ENCODE measurements at regions not wholly inside any gene's neighbourhood (a gene's known extent, or its start where the extent isn't known, plus 50 kb on each side); places are given as distances from the start of the nearest gene placed in this dataset.

- Histone ChIP-seq H3K9ac (ENCODE audit: low read depth, low read length) (no peak overlapping the region), H3K36me3 (ENCODE audit: control insufficient read depth, insufficient read depth, low read length) (no peaks in the 10 kb centered on the region), H3K4me1 (ENCODE audit: control insufficient read depth, insufficient read depth, low read length) (no peaks in the 10 kb centered on the region), H3K4me3 (ENCODE audit: low read depth, low read length) (no peak overlapping the region), H3K27me3 (ENCODE audit: control insufficient read depth, insufficient read depth, low read length) (no peaks in the 10 kb centered on the region), H3K9me3 (ENCODE audit: control insufficient read depth, insufficient read depth, low read length) (no peaks in the 10 kb centered on the region)
Measured at GRCh38 chr2:220014961-220015360, 387.5 kb downstream of the SLC4A3 start.

DNA sequence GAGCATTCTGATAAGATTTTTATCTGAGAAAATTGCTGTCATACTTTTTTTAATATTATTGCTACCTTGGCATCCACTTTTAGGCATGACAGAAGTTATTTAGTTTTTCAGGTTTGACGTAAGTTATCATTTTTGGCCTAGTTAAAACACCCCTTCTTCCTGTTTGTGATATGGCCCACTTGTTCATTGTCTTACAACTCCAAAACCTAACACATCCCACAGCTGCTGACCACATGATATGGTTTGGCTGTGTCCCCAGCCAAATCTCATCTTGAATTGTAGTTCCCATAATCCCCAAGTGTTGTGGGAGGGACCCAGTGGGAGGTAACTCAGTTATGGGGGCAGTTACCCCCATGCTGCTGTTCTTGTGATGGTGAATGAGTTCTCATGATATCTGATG lies 388.1 kb downstream of the SLC4A3 start:
- Histone ChIP-seq H3K4me3 (ENCODE audit: low read depth, low read length) (no peak overlapping the region), H3K9ac (ENCODE audit: low read depth, low read length) (no peak overlapping the region), H3K36me3 (ENCODE audit: control insufficient read depth, insufficient read depth, low read length) (no peaks in the 10 kb centered on the region), H3K4me1 (ENCODE audit: control insufficient read depth, insufficient read depth, low read length) (no peaks in the 10 kb centered on the region), H3K9me3 (ENCODE audit: control insufficient read depth, insufficient read depth, low read length) (no peaks in the 10 kb centered on the region), H3K27me3 (ENCODE audit: control insufficient read depth, insufficient read depth, low read length) (no peaks in the 10 kb centered on the region)

GRCh38 chr2:220025207-220025606 lies 397.8 kb downstream of the SLC4A3 start:
- H3K36me3 ChIP-seq (ENCODE audit: control insufficient read depth, insufficient read depth, low read length) = no peaks in the 10 kb centered on the region
- H3K9me3 ChIP-seq (ENCODE audit: control insufficient read depth, insufficient read depth, low read length) = no peaks in the 10 kb centered on the region
- no peak overlapping the region for H3K4me3 ChIP-seq (ENCODE audit: low read depth, low read length)
- no peaks in the 10 kb centered on the region for H3K27me3 ChIP-seq (ENCODE audit: control insufficient read depth, insufficient read depth, low read length)
- H3K4me1 ChIP-seq (ENCODE audit: control insufficient read depth, insufficient read depth, low read length) = no peaks in the 10 kb centered on the region
- H3K9ac ChIP-seq (ENCODE audit: low read depth, low read length) = no peak overlapping the region

DNA sequence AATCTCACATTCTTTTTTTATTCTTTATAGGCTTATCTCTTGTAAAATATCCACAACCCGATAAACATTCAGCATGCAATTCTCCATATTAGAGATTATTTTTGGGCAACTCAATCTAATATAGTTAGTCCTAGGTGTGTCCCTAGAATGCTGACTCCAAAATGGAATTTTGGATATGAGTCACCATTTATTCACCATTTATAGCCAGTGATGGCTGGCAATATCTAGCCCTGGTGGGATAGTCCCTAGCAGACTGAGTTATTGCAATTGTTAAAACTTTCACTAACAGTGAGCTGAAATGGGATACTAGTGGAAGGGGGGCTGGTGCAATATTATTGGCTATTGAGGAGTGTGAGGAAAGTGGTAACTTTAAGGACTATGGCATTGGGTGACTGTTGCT lies 401.6 kb downstream of the SLC4A3 start:
- H3K4me3 ChIP-seq (ENCODE audit: low read depth, low read length) = no peak overlapping the region
- H3K36me3 ChIP-seq (ENCODE audit: control insufficient read depth, insufficient read depth, low read length) = no peaks in the 10 kb centered on the region
- no peaks in the 10 kb centered on the region for H3K9me3 ChIP-seq (ENCODE audit: control insufficient read depth, insufficient read depth, low read length)
- H3K27me3 ChIP-seq (ENCODE audit: control insufficient read depth, insufficient read depth, low read length) = no peaks in the 10 kb centered on the region
- H3K9ac ChIP-seq (ENCODE audit: low read depth, low read length) = no peak overlapping the region
- H3K4me1 ChIP-seq (ENCODE audit: control insufficient read depth, insufficient read depth, low read length) = no peaks in the 10 kb centered on the region

DNA sequence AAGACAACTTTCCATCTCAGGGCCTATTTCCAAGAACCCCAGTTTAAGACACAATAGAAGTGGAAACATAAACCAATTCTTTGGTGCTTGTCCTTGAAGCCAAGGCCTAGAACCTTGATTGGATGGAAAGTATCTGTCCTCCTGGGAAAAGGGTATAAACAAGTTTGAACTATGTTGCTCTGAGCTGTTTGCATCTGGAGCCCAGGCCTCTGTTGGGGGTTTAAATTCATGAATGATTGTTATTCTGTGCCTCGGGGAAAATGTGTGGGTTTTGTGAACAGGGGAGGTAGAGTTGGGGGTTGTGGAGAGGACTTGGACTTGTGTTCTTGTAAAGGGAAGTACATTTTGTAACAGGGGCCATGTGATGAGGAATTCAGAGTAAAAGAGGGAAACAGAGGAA lies 406.1 kb downstream of the SLC4A3 start:
- no peak overlapping the region for H3K9ac ChIP-seq (ENCODE audit: low read depth, low read length)

DNA sequence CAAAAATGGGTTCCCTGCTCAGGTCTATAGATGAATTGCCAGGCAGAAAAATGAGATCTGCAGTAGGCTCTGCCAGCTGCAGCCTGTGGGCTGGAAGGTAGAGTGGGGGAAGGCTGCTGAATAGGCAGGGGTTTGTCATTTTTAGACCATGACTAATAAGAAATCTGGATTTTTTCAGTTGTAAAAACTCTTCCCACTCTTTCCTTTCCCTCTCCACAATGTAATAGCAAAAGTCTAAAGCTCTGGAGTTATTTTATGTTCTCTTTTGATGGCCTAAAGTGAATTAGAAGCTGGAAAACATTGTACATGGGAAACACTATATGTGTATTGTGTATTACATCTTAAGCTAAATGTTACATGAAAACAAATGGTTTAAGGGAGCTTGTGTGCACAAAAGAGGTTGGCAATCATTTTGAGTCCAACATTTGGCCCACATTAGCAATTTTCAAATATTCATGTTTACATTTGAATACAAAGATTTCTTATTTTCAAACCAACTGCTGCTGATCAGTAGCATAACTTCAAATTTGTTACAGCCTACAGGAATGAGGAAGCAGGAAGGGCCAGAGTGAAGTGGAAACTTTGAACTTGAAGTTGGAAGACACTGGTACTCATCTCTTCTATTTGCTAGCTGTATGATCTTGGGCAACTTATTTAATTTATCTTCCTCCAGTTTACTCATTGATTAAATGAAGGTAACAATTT lies 407.1 kb downstream of the SLC4A3 start:
- H3K36me3 ChIP-seq (ENCODE audit: control insufficient read depth, insufficient read depth, low read length) = no peaks in the 10 kb centered on the region
- no peaks in the 10 kb centered on the region for H3K27me3 ChIP-seq (ENCODE audit: control insufficient read depth, insufficient read depth, low read length)
- H3K9me3 ChIP-seq (ENCODE audit: control insufficient read depth, insufficient read depth, low read length) = no peaks in the 10 kb centered on the region
- no peak overlapping the region for H3K9ac ChIP-seq (ENCODE audit: low read depth, low read length)
- no peak overlapping the region for H3K4me3 ChIP-seq (ENCODE audit: low read depth, low read length)
- H3K4me1 ChIP-seq (ENCODE audit: control insufficient read depth, insufficient read depth, low read length) = no peaks in the 10 kb centered on the region

More for the DNA sequence above, 406.1 kb downstream of the SLC4A3 start:
- no peaks in the 10 kb centered on the region for H3K4me1 ChIP-seq (ENCODE audit: control insufficient read depth, insufficient read depth, low read length)
- no peaks in the 10 kb centered on the region for H3K36me3 ChIP-seq (ENCODE audit: control insufficient read depth, insufficient read depth, low read length)
- no peak overlapping the region for H3K4me3 ChIP-seq (ENCODE audit: low read depth, low read length)
- H3K9me3 ChIP-seq (ENCODE audit: control insufficient read depth, insufficient read depth, low read length) = no peaks in the 10 kb centered on the region
- no peaks in the 10 kb centered on the region for H3K27me3 ChIP-seq (ENCODE audit: control insufficient read depth, insufficient read depth, low read length)

- Histone ChIP-seq H3K27me3 (ENCODE audit: control insufficient read depth, insufficient read depth, low read length) (no peaks in the 10 kb centered on the region), H3K4me1 (ENCODE audit: control insufficient read depth, insufficient read depth, low read length) (no peaks in the 10 kb centered on the region), H3K36me3 (ENCODE audit: control insufficient read depth, insufficient read depth, low read length) (no peaks in the 10 kb centered on the region), H3K9me3 (ENCODE audit: control insufficient read depth, insufficient read depth, low read length) (no peaks in the 10 kb centered on the region), H3K4me3 (ENCODE audit: low read depth, low read length) (no peak overlapping the region), H3K9ac (ENCODE audit: low read depth, low read length) (no peak overlapping the region)
Measured at GRCh38 chr2:220036431-220036830, 409.0 kb downstream of the SLC4A3 start.

GRCh38 chr2:220040346-220040745 lies 412.9 kb downstream of the SLC4A3 start:
- H3K4me3 ChIP-seq (ENCODE audit: low read depth, low read length) = no peak overlapping the region
- H3K9ac ChIP-seq (ENCODE audit: low read depth, low read length) = no peak overlapping the region
- H3K27me3 ChIP-seq (ENCODE audit: control insufficient read depth, insufficient read depth, low read length) = no peaks in the 10 kb centered on the region
- no peaks in the 10 kb centered on the region for H3K9me3 ChIP-seq (ENCODE audit: control insufficient read depth, insufficient read depth, low read length)
- H3K36me3 ChIP-seq (ENCODE audit: control insufficient read depth, insufficient read depth, low read length) = no peaks in the 10 kb centered on the region
- peaks cover 14% of the 10 kb centered on the region for H3K4me1 ChIP-seq (ENCODE audit: control insufficient read depth, insufficient read depth, low read length)

GRCh38 chr2:220041447-220041846 lies 414.0 kb downstream of the SLC4A3 start:
- Histone ChIP-seq H3K9me3 (ENCODE audit: control insufficient read depth, insufficient read depth, low read length) (no peaks in the 10 kb centered on the region), H3K27me3 (ENCODE audit: control insufficient read depth, insufficient read depth, low read length) (no peaks in the 10 kb centered on the region), H3K4me1 (ENCODE audit: control insufficient read depth, insufficient read depth, low read length) (peaks cover 14% of the 10 kb centered on the region), H3K36me3 (ENCODE audit: control insufficient read depth, insufficient read depth, low read length) (no peaks in the 10 kb centered on the region), H3K9ac (ENCODE audit: low read depth, low read length) (no peak overlapping the region), H3K4me3 (ENCODE audit: low read depth, low read length) (no peak overlapping the region)

- Histone ChIP-seq H3K9ac (ENCODE audit: low read depth, low read length) (no peak overlapping the region), H3K36me3 (ENCODE audit: control insufficient read depth, insufficient read depth, low read length) (no peaks in the 10 kb centered on the region), H3K27me3 (ENCODE audit: control insufficient read depth, insufficient read depth, low read length) (no peaks in the 10 kb centered on the region), H3K4me3 (ENCODE audit: low read depth, low read length) (no peak overlapping the region), H3K9me3 (ENCODE audit: control insufficient read depth, insufficient read depth, low read length) (no peaks in the 10 kb centered on the region), H3K4me1 (ENCODE audit: control insufficient read depth, insufficient read depth, low read length) (peaks cover 14% of the 10 kb centered on the region)
Measured at GRCh38 chr2:220043155-220043989, 415.9 kb downstream of the SLC4A3 start.

GRCh38 chr2:220043990-220044335 lies 416.5 kb downstream of the SLC4A3 start:
- no peaks in the 10 kb centered on the region for H3K36me3 ChIP-seq (ENCODE audit: control insufficient read depth, insufficient read depth, low read length)
- no peaks in the 10 kb centered on the region for H3K27me3 ChIP-seq (ENCODE audit: control insufficient read depth, insufficient read depth, low read length)
- peaks cover 14% of the 10 kb centered on the region for H3K4me1 ChIP-seq (ENCODE audit: control insufficient read depth, insufficient read depth, low read length)
- no peaks in the 10 kb centered on the region for H3K9me3 ChIP-seq (ENCODE audit: control insufficient read depth, insufficient read depth, low read length)
- H3K4me3 ChIP-seq (ENCODE audit: low read depth, low read length) = no peak overlapping the region
- no peak overlapping the region for H3K9ac ChIP-seq (ENCODE audit: low read depth, low read length)

- H3K4me1 ChIP-seq (ENCODE audit: control insufficient read depth, insufficient read depth, low read length) = peaks cover 14% of the 10 kb centered on the region
- H3K9ac ChIP-seq (ENCODE audit: low read depth, low read length) = no peak overlapping the region
- H3K9me3 ChIP-seq (ENCODE audit: control insufficient read depth, insufficient read depth, low read length) = no peaks in the 10 kb centered on the region
- H3K36me3 ChIP-seq (ENCODE audit: control insufficient read depth, insufficient read depth, low read length) = no peaks in the 10 kb centered on the region
- H3K27me3 ChIP-seq (ENCODE audit: control insufficient read depth, insufficient read depth, low read length) = no peaks in the 10 kb centered on the region
- H3K4me3 ChIP-seq (ENCODE audit: low read depth, low read length) = no peak overlapping the region
Measured at GRCh38 chr2:220044383-220044782, 417.0 kb downstream of the SLC4A3 start.
